ENCODE measurements at regions not wholly inside any gene's neighbourhood (a gene's known extent, or its start where the extent isn't known, plus 50 kb on each side); places are given as distances from the start of the nearest gene placed in this dataset.
"Not testable (repeated sequence)": the region's sequence is repeated elsewhere in the genome, so short reads cannot be mapped to it uniquely, and the experiment has no call there.

GRCh38 chr4:73340917-73341316 lies 63.2 kb upstream of the ALB start:
- TF ChIP-seq CTCF (IDR thresholded peaks at IDR 0.05): no peak
- Histone ChIP-seq H3K4me3 (no peak overlapping the region), H3K4me1 (no peaks in the 10 kb centered on the region), H3K9me3 (no peaks in the 10 kb centered on the region), H3K36me3 (no peaks in the 10 kb centered on the region), H3K27ac (no peak overlapping the region), H3K27me3 (no peaks in the 10 kb centered on the region)
- DNase-seq: no peak
- intact Hi-C loops (cut with DNase I; ENCODE audit: low total_unique reads): no loop called here

GRCh38 chr4:73335679-73336078 lies 68.4 kb upstream of the ALB start:
- Histone ChIP-seq H3K4me3 (no peak overlapping the region), H3K9me3 (no peaks in the 10 kb centered on the region), H3K27ac (no peak overlapping the region), H3K4me1 (no peaks in the 10 kb centered on the region), H3K27me3 (no peaks in the 10 kb centered on the region), H3K36me3 (no peaks in the 10 kb centered on the region)
- intact Hi-C loops (cut with DNase I; ENCODE audit: low total_unique reads): no loop called here
- TF ChIP-seq CTCF (IDR thresholded peaks at IDR 0.05): no peak
- no peak for DNase-seq

GRCh38 chr4:73332012-73332411 lies 72.1 kb upstream of the ALB start:
- H3K27ac ChIP-seq; H3K4me3 ChIP-seq; H3K36me3 ChIP-seq; H3K4me1 ChIP-seq; DNase-seq; intact Hi-C loops (cut with DNase I; ENCODE audit: low total_unique reads); H3K9me3 ChIP-seq; H3K27me3 ChIP-seq: not testable (repeated sequence)

- H3K27ac ChIP-seq: no peak overlapping the region
- no peak for DNase-seq
- H3K4me1 ChIP-seq: no peaks in the 10 kb centered on the region
- no peaks in the 10 kb centered on the region for H3K36me3 ChIP-seq
- no peak overlapping the region for H3K4me3 ChIP-seq
- TF ChIP-seq CTCF (IDR thresholded peaks at IDR 0.05): no peak
- H3K9me3 ChIP-seq: peaks cover 0 to 9% (median 8%) of the 10 kb centered on the region in 3 donors
- no peaks in the 10 kb centered on the region for H3K27me3 ChIP-seq
- intact Hi-C loops (cut with DNase I; ENCODE audit: low total_unique reads): no loop called here
Measured at GRCh38 chr4:73329300-73329699, 70.7 kb upstream of the ANKRD17 start.

GRCh38 chr4:73325776-73326175 lies 67.2 kb upstream of the ANKRD17 start:
- H3K27ac ChIP-seq; DNase-seq; intact Hi-C loops (cut with DNase I; ENCODE audit: low total_unique reads); H3K4me3 ChIP-seq; H3K27me3 ChIP-seq; H3K4me1 ChIP-seq; H3K36me3 ChIP-seq: not testable (repeated sequence)
- peaks cover 0 to 34% (median 9%) of the 10 kb centered on the region in 3 donors for H3K9me3 ChIP-seq

- intact Hi-C loops (cut with DNase I; ENCODE audit: low total_unique reads): no loop called here
- no peaks in the 10 kb centered on the region for H3K4me1 ChIP-seq
- H3K36me3 ChIP-seq: no peaks in the 10 kb centered on the region
- no peaks in the 10 kb centered on the region for H3K27me3 ChIP-seq
- no peak overlapping the region for H3K4me3 ChIP-seq
- DNase-seq: no peak
- H3K27ac ChIP-seq: no peak overlapping the region
- H3K9me3 ChIP-seq: peaks cover 0 to 9% (median 6%) of the 10 kb centered on the region in 3 donors
- TF ChIP-seq CTCF (IDR thresholded peaks at IDR 0.05): no peak
Measured at GRCh38 chr4:73317092-73317491, 58.5 kb upstream of the ANKRD17 start.

GRCh38 chr4:73315091-73315490 lies 56.5 kb upstream of the ANKRD17 start:
- intact Hi-C loops (cut with DNase I; ENCODE audit: low total_unique reads): no loop called here
- TF ChIP-seq CTCF (IDR thresholded peaks at IDR 0.05): no peak
- Histone ChIP-seq H3K4me1 (no peaks in the 10 kb centered on the region), H3K9me3 (peaks cover 0 to 6% (median 0%) of the 10 kb centered on the region in 3 donors), H3K36me3 (no peaks in the 10 kb centered on the region), H3K27ac (no peak overlapping the region), H3K27me3 (no peaks in the 10 kb centered on the region), H3K4me3 (no peak overlapping the region)
- DNase-seq: no peak

All from tibial artery (tissue), 4 donors.